Activated naive CD4-positive, alpha-beta T cell treated with anti-CD3 and anti-CD28 coated beads, Interleukin-2, amount 50 U/mL, for 72 hours (primary cell): ENCODE measurements at regions not wholly inside any gene's neighbourhood (a gene's known extent, or its start where the extent isn't known, plus 50 kb on each side); places are given as distances from the start of the nearest gene placed in this dataset.

Experiments used
- ATAC-seq, 2 donors: fragments of 150-1000 bp; cut with Tn5 transposase; 2 replicates each; pipeline ENCODE4 v1.10.0; 2021; ENCODE audit warnings: mild to moderate bottlenecking in 2 of 2, moderate library complexity in 2 of 2
- DNase-seq, 2 donors: peaks; one replicate each; pipeline ENCODE4 v3.0.0; 2021 to 2022; ENCODE audit warnings: low spot score in 2 of 2
- H3K27ac Mint-ChIP-seq, 2 donors: one replicate each; pipeline ENCODE4 v1.8.0; 2022; ENCODE audit warnings: mild to moderate bottlenecking in 2 of 2, mixed read lengths in 2 of 2
- H3K36me3 Mint-ChIP-seq, 2 donors: one replicate each; pipeline ENCODE4 v1.8.0; 2022; ENCODE audit warnings: mixed read lengths in 2 of 2
- H3K9me3 Mint-ChIP-seq, 2 donors: one replicate each; pipeline ENCODE4 v1.8.0; 2022; ENCODE audit warnings: mixed read lengths in 2 of 2

GRCh38 chr9:107931071-107931715 is 441.6 kb upstream of the KLF4 start:
- DNase-seq = no peak
- ATAC-seq = no peak
- no peak overlapping the region for H3K27ac Mint-ChIP-seq
- H3K36me3 Mint-ChIP-seq = no peaks in the 10 kb centered on the region
- H3K9me3 Mint-ChIP-seq = peaks cover 11 to 13% of the 10 kb centered on the region in 2 donors

GRCh38 chr9:107929443-107929842 is 439.9 kb upstream of the KLF4 start:
- Mint-ChIP-seq H3K9me3 (peaks cover 8 to 16% of the 10 kb centered on the region in 2 donors), H3K36me3 (peaks cover 0 to 6% of the 10 kb centered on the region in 2 donors), H3K27ac (no peak overlapping the region)
- DNase-seq (no peak), ATAC-seq (no peak)

- H3K36me3 Mint-ChIP-seq = peaks cover 0 to 6% of the 10 kb centered on the region in 2 donors
- no peak for DNase-seq
- H3K27ac Mint-ChIP-seq = no peak overlapping the region
- no peak for ATAC-seq
- H3K9me3 Mint-ChIP-seq = peaks cover 8 to 12% of the 10 kb centered on the region in 2 donors
These were observed 439.3 kb upstream of the KLF4 start for GRCh38 chr9:107928701-107929371.

- Mint-ChIP-seq H3K9me3 (peaks cover 8 to 20% of the 10 kb centered on the region in 2 donors), H3K27ac (no peak overlapping the region), H3K36me3 (peaks cover 3 to 6% of the 10 kb centered on the region in 2 donors)
- no peak for ATAC-seq
- no peak for DNase-seq
These were observed 437.7 kb upstream of the KLF4 start for GRCh38 chr9:107927276-107927675.

- peaks cover 4 to 6% of the 10 kb centered on the region in 2 donors for H3K36me3 Mint-ChIP-seq
- ATAC-seq (no peak), DNase-seq (no peak)
- no peak overlapping the region for H3K27ac Mint-ChIP-seq
- peaks cover 12 to 25% of the 10 kb centered on the region in 2 donors for H3K9me3 Mint-ChIP-seq
These were observed 436.3 kb upstream of the KLF4 start for GRCh38 chr9:107925749-107926297.

- Mint-ChIP-seq H3K36me3 (peaks cover 4 to 6% of the 10 kb centered on the region in 2 donors), H3K9me3 (peaks cover 9 to 18% of the 10 kb centered on the region in 2 donors), H3K27ac (no peak overlapping the region)
- DNase-seq (no peak), ATAC-seq (no peak)
These were observed 432.7 kb upstream of the KLF4 start for GRCh38 chr9:107922260-107922659.

- H3K36me3 Mint-ChIP-seq = peaks cover 0 to 4% of the 10 kb centered on the region in 2 donors
- peaks cover 5 to 13% of the 10 kb centered on the region in 2 donors for H3K9me3 Mint-ChIP-seq
- DNase-seq (no peak), ATAC-seq (no peak)
- no peak overlapping the region for H3K27ac Mint-ChIP-seq
These were observed 429.7 kb upstream of the KLF4 start for GRCh38 chr9:107919263-107919662.

- Mint-ChIP-seq H3K27ac (no peak overlapping the region), H3K36me3 (peaks cover 0 to 4% of the 10 kb centered on the region in 2 donors), H3K9me3 (peaks cover 5 to 13% of the 10 kb centered on the region in 2 donors)
- DNase-seq = no peak
- ATAC-seq = no peak
These were observed 429.2 kb upstream of the KLF4 start for GRCh38 chr9:107918749-107919148.

- Mint-ChIP-seq H3K36me3 (no peaks in the 10 kb centered on the region), H3K9me3 (peaks cover 7 to 10% of the 10 kb centered on the region in 2 donors), H3K27ac (no peak overlapping the region)
- no peak for ATAC-seq
- DNase-seq = no peak
These were observed 424.6 kb upstream of the KLF4 start for GRCh38 chr9:107914151-107914550.

GRCh38 chr9:107907715-107908114 is 418.1 kb upstream of the KLF4 start:
- ATAC-seq (no peak), DNase-seq (no peak)
- no peak overlapping the region for H3K27ac Mint-ChIP-seq
- H3K36me3 Mint-ChIP-seq = peaks cover 0 to 4% of the 10 kb centered on the region in 2 donors
- peaks cover 18 to 27% of the 10 kb centered on the region in 2 donors for H3K9me3 Mint-ChIP-seq

GRCh38 chr9:107907255-107907654 is 417.7 kb upstream of the KLF4 start:
- H3K36me3 Mint-ChIP-seq = peaks cover 0 to 4% of the 10 kb centered on the region in 2 donors
- ATAC-seq = no peak
- H3K27ac Mint-ChIP-seq = no peak overlapping the region
- no peak for DNase-seq
- peaks cover 14 to 23% of the 10 kb centered on the region in 2 donors for H3K9me3 Mint-ChIP-seq

- no peak overlapping the region for H3K27ac Mint-ChIP-seq
- no peak for ATAC-seq
These were observed 416.5 kb upstream of the KLF4 start for GRCh38 chr9:107906074-107906473.

GRCh38 chr9:107905308-107906020 is 415.9 kb upstream of the KLF4 start:
- no peak for DNase-seq
- H3K9me3 Mint-ChIP-seq = peaks cover 11 to 17% of the 10 kb centered on the region in 2 donors
- no peak for ATAC-seq

More at GRCh38 chr9:107906074-107906473, 416.5 kb upstream of the KLF4 start:
- H3K36me3 Mint-ChIP-seq = peaks cover 0 to 4% of the 10 kb centered on the region in 2 donors
- no peak for DNase-seq
- H3K9me3 Mint-ChIP-seq = peaks cover 11 to 18% of the 10 kb centered on the region in 2 donors

GRCh38 chr9:107899961-107900330 is 410.4 kb upstream of the KLF4 start:
- H3K27ac Mint-ChIP-seq = no peak overlapping the region
- no peaks in the 10 kb centered on the region for H3K36me3 Mint-ChIP-seq
- DNase-seq (no peak), ATAC-seq (no peak)
- H3K9me3 Mint-ChIP-seq = peaks cover 13 to 22% of the 10 kb centered on the region in 2 donors

More at GRCh38 chr9:107905308-107906020, 415.9 kb upstream of the KLF4 start:
- Mint-ChIP-seq H3K27ac (no peak overlapping the region), H3K36me3 (peaks cover 0 to 4% of the 10 kb centered on the region in 2 donors)

GRCh38 chr9:107898761-107899160 is 409.2 kb upstream of the KLF4 start:
- no peaks in the 10 kb centered on the region for H3K36me3 Mint-ChIP-seq
- no peak overlapping the region for H3K27ac Mint-ChIP-seq

GRCh38 chr9:107896544-107896943 is 407.0 kb upstream of the KLF4 start:
- Mint-ChIP-seq H3K9me3 (peaks cover 17 to 21% of the 10 kb centered on the region in 2 donors), H3K36me3 (no peaks in the 10 kb centered on the region), H3K27ac (no peak overlapping the region)
- DNase-seq (no peak), ATAC-seq (no peak)

More at GRCh38 chr9:107898761-107899160, 409.2 kb upstream of the KLF4 start:
- no peak for DNase-seq
- ATAC-seq = no peak
- H3K9me3 Mint-ChIP-seq = peaks cover 12 to 20% of the 10 kb centered on the region in 2 donors

- ATAC-seq = no peak
- no peak for DNase-seq
- no peaks in the 10 kb centered on the region for H3K36me3 Mint-ChIP-seq
- H3K27ac Mint-ChIP-seq = no peak overlapping the region
- H3K9me3 Mint-ChIP-seq = peaks cover 17 to 21% of the 10 kb centered on the region in 2 donors
These were observed 406.0 kb upstream of the KLF4 start for GRCh38 chr9:107895501-107896001.
